Stimulated activated CD4-positive, alpha-beta T cell treated with anti-CD3 and anti-CD28 coated beads, Interleukin-1b, Interleukin-23, amount 100 ng/mL, for 1 hour (primary cell): ENCODE measurements at regions not wholly inside any gene's neighbourhood (a gene's known extent, or its start where the extent isn't known, plus 50 kb on each side); places are given as distances from the start of the nearest gene placed in this dataset.
A peak's percentile ranks its signal among the peaks of the same experiment; 100 is the strongest.

Experiments used
- DNase-seq, 2 donors: peaks; one replicate each; pipeline ENCODE4 v3.0.0-alpha.2; 2020; ENCODE audit warnings: low read depth in 2 of 2

- no peak for DNase-seq
Observed at GRCh38 chr15:66615846-66616245, 50.0 kb upstream of the LCTL start.

DNA sequence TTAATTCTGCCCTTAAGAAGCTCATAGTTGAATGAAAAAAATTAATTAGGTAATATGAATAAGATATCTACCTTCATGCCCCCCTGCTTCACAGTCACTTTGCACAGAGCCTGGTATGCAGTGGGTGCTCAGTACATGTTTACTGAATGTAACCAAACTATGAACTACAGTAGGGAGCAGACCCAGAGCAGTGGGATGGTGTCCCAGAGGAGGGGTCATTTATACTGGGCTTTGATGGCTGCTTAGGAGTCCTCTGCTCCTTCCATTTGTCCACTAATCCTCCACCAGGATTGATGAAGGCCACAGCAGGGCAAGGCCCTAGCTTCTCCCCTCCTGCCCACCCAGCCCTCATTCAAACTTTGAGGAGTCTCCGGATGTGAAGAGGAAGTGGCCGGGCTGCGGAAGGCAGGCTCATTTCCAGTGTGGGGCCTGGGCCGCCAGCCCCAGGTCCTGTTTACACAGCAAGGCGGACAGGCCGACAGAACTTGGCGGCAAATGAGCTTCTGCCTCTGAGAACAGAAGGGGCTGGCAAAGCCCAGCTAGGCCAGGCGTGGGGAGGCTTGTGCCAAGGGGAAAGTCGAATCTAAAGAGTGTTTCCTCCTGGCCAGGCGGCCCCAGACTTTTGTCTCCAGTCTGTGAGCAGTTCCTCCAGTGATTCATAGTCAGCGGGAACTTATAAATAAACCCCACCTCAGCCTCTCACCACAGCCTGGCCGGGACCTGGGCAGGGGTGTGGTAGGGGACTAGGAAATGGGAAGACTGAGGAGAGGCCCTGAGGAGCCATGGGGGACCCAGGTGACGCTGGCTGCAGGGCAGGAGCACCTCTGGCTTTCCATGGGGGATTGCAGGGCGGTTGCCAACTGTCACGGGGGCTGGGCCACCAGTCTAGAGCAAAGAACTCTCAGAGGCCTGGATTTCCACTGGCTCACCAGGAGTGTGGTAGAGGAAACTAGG, 51.6 kb upstream of the LCTL start:
- DNase-seq: no peak

DNA sequence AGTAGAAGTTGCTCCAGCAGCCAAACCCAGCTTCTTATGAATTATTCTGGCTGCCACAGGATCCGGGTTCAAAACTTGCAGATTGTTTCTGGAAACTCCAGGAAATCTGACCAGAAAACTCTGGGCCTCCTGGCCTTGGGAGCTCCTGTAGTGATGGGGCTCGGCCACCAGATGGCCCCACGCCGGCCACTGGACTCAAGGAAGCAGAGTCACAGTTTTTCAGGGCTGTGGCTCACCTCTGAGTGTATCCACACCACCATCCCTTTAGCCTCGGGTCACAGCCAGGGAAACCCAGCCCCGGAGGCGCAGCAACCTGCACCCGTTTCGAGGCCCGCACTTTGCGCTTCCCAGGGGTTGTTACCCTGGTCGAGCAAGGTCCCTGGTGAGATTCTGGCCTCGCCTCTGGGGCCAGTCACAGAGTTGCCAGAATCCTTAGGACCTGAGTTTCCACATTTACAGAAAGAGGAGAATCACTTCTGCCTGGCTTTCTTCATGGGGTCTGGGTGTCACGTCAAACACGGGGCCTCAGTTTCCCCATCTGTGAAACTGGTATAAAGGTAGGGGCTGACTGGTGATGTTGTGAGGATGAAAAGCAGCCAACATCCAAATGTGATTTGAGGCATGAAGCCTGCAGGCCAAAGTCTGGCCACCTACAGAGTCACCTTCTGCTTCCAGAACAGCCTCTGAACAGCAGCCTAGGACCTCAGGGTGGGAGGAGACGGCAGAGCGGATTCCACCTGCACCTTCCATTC, 53.5 kb upstream of the LCTL start:
- DNase-seq: peak in 1 of 2 donors; percentile 14

- no peak for DNase-seq
Observed at GRCh38 chr15:66620341-66620740, 54.5 kb upstream of the LCTL start.

DNA sequence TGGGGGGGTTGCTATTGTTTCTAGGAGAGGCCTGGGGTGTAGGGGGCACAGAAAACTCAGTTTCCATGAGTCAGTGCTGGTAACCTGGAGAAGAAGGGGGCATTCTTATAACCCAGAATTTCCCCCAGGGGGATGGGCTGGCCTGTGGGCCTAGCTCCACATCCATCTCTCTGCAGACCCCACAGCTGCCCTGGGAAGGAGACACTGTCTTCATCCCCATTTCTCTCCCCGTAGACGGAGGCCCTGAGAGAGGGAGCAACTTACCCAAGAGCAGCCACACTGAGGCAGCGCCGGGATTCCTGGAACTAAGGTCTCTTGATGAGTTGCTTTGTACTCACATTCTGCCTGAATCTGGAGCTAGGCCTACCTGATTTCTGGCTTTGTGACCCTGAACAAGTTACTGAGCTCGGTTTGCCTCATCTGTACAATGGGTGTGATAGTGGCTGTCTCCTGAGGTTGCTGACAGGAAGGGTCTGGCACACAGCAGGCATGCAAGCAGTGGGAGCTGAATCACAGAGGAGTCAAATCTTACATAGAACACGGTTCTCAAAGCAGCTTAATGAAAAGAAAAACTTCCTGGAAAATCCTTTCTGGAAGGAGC, 55.0 kb upstream of the LCTL start:
- no peak for DNase-seq

DNA sequence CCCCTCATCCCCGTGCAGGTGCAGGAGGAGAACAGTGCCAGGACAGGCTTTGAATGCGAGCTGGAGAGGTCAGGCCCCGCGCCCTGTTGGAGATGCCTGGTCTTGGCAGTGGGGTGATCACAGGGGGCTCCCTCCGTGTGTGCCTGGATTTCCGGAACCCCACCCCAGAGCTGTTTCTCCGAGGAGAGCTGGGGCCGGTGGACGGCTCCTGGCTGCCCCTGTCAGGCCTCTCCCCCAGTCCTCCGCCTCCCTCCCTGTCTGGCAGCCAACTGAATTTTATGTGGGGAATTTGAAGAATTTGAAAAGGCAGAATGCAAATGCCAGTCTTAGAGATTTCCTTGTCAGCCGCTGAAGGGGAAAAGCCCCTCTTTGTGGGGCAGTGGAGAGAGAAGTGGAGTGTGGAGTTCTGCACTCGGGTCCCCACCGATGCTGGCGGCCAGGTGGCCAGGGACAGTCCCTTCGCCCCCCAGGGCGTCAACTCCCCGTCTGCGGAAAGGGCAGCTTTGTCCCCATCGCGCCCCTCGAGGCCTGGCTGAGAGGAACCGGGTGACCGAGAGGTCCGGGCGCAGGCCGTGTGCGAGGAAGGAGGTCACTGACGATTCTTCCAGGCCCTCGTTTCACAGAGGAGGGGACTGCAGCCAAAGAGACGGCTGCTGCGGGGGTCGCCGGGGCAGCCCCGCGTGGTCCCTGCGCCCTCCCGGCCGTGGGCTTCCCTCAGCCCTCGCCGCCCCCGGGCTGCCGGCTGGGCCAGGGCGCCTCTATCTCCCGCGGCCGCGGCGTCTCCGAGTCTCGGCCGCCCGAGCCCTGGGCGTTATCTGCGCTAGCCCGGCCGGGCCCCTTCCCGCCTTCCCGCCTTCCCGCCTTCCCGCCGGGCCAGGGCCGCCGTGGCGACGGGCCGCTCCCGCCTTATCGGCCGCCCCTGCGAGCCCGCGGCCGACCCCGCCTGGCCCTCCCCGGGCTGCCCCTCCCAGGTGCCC, 56.0 kb upstream of the LCTL start:
- DNase-seq: no peak

- DNase-seq: no peak
Observed at GRCh38 chr15:66622591-66623022, 56.8 kb upstream of the LCTL start.

DNA sequence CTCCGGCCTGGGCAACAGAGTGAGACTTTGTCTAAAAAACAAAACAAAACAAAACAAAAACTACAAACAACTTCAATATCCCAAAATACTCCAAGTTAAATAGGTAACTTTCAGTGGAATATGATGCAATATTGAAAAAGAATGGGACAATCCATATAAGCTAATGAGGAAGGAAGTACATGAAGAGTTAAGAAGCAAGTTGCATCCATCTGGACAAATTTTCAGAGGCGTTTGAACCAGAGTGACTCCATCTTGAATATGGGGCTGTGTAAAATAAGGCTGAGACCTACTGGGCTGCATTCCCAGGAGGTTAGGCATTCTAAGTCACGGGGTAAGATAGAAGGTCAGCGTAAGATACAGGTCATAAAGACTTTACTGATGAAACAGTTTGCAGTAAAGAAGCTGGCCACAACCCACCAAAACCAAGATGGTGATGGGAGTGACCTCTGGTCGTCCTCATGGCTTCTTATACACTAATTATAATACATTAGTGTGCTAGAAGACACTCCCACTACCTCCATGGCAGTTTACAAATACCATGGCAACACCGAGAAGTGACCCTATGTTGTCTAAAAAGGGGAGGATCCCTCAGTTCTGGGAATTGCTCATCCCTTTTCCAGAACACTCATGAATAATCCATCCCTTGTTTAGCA, 58.1 kb upstream of the LCTL start:
- DNase-seq: no peak

GRCh38 chr15:66625531-66625930, 59.7 kb upstream of the LCTL start:
- no peak for DNase-seq

- no peak for DNase-seq
Observed at GRCh38 chr15:66625974-66626373, 60.2 kb upstream of the LCTL start.

GRCh38 chr15:66628976-66629723, 63.4 kb upstream of the LCTL start:
- DNase-seq: no peak

GRCh38 chr15:66629817-66630576, 64.2 kb upstream of the LCTL start:
- no peak for DNase-seq

DNA sequence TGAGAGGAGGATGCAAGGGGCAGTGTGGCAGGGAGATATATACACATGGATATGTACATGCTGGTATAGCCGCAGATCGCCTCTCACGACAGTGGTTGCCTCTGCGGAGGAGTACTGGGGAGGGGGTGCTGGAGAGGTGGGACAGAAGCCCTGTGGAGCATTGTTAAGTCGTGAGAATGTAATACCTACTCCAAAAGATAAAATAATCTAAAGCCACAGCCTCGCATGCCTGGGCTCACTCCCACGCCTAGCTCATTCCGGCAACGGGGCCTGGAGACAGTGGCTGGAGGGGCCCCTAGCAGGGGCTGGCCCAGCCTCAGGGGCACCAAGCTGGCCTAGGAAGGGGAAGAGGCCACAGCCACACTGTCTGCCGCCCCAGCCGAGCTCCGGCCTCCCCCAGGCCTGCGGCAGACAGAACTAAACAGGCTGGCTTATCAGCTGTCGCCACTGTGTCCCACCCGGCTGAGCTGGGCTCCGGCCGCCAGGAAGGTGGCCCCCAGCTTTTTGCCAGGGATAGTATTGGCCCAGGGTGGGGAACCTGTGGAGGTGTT, 65.1 kb upstream of the LCTL start:
- no peak for DNase-seq

DNA sequence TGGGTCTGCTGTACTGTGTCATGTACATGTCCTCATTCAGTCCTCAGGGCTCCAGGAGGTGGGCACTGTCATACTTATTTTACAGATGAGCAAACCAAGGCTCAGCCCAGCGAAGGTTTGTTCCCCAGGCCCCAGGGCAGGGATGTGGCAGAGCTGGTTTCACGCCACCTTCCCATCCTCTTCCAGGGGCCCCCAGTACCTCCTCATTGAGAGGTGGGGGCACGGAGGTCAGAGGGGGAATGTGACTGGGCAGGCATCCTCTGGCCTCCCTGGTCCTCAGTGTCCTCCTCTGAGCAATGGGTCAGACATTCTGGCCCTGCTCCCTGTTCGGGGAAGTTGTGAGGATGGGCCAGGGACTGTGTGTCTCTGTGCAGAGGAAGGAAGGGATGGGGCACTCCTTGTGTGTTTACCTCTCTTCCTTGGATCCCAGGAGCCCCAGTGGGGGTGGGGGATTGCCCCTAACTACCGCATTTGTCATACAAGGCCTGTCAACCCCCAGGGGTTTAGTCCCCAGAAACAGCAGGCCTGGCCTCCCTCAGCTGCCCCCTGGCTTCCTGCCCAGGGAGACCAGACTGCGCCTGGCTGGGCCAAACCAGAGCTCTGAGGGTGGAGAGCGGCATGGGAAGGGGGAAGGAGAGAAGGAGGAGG, 65.9 kb upstream of the LCTL start:
- no peak for DNase-seq

GRCh38 chr15:66633041-66633937, 67.5 kb upstream of the LCTL start:
- no peak for DNase-seq

DNA sequence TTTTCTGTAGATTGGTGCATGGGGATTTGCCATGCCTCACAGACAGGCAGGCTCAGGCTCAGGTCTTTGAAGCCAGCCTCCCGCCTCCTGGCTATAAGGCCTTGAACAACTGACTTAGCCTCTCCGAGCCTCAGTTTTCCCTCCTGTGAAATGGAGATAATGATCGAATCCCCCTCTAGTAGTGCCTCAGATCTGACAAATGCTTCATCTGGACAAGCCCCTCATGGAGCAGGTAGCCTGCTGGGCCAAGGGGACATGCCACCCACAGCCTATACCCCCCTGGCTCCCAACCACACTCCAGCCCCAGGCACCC, 68.1 kb upstream of the LCTL start:
- no peak for DNase-seq

- no peak for DNase-seq
Observed at GRCh38 chr15:66634540-66634939, 67.5 kb upstream of the SMAD6 start.

DNA sequence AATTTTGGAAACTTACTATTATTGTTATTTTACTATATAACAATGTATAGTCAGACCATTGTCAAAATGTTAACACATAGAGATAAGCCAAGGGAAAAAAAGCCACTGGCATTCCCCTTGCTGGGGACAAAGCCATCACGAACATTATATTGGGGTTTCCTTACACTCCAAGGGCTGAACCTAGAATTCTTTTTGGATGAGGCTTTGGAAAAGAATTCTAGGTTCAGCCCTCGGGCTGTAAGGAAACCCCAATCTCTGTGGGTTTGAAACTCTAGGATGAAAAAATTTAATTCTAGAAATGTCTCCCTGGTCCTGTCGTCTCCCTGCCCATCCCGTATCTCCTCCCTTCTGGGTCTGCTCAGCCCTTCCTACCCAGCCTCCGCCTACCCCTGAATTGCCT, 67.0 kb upstream of the SMAD6 start:
- no peak for DNase-seq
